ENCODE measurements at regions not wholly inside any gene's neighbourhood (a gene's known extent, or its start where the extent isn't known, plus 50 kb on each side); places are given as distances from the start of the nearest gene placed in this dataset.

- TF ChIP-seq CTCF (IDR thresholded peaks at IDR 0.05; ENCODE audit: borderline replicate concordance, extremely low read depth, low read length, poor library complexity, severe bottlenecking) = no peak
- no peak for TF ChIP-seq EZH2 (IDR thresholded peaks at IDR 0.05; ENCODE audit: borderline replicate concordance, low read depth, low read length, severe bottlenecking)
Measured at GRCh38 chr11:71339396-71339881, 87.1 kb upstream of the SHANK2 start.
